ENCODE measurements at regions not wholly inside any gene's neighbourhood (a gene's known extent, or its start where the extent isn't known, plus 50 kb on each side); places are given as distances from the start of the nearest gene placed in this dataset.

- no peak overlapping the region for H3T11ph ChIP-seq (ENCODE audit: low read length)
- H3K23me2 ChIP-seq (ENCODE audit: insufficient read length, low read depth, low read length, poor library complexity, severe bottlenecking): no peaks in the 10 kb centered on the region
- no peak overlapping the region for H3K4ac ChIP-seq (ENCODE audit: low read depth, low read length)
- Mint-ChIP-seq H3K4me3 (no peak overlapping the region), H3K4me1 (peaks cover 23 to 26% of the 10 kb centered on the region in 2 experiments), H3K9me3 (peaks cover 13% of the 10 kb centered on the region in 2 experiments; a peak in 4 of 5 replicates), H3K27ac (peak overlapping the region in 1 of 3 experiments; percentile 11; a peak in 3 of 7 replicates), H3K27me3 (ENCODE audit: low read depth) (peaks cover 14% of the 10 kb centered on the region), H3K36me3 (ENCODE audit: insufficient read depth in 1 of 3, low read depth in 3 of 3) (peaks cover 0 to 11% (median 6%) of the 10 kb centered on the region in 3 experiments; a peak in 4 of 7 replicates)
- no peak overlapping the region for H4K8ac ChIP-seq (replicated peaks; ENCODE audit: insufficient read length, low read depth, low read length)
- peak; percentile 6 for DNase-seq
- H4K5ac ChIP-seq (ENCODE audit: insufficient read length, low read depth, low read length): no peak overlapping the region
- no peak overlapping the region for H2BK5ac ChIP-seq (ENCODE audit: insufficient read length, low read length)
- no peak overlapping the region for H3K23ac ChIP-seq (ENCODE audit: insufficient read length, low read depth, low read length)
- no peak overlapping the region for H3K9ac ChIP-seq (ENCODE audit: extremely low read depth, insufficient read length, low read length)
- H3K27ac ChIP-seq (ENCODE audit: insufficient read length, low read depth, low read length): no peak overlapping the region
- H3K18ac ChIP-seq (ENCODE audit: insufficient read length, low read depth, low read length): no peak overlapping the region
- no peak overlapping the region for H3K56ac ChIP-seq (ENCODE audit: insufficient read length, low read depth, low read length)
- no peak overlapping the region for H2BK120ac ChIP-seq (ENCODE audit: low read depth, low read length, poor library complexity, severe bottlenecking)
- no peak for TF ChIP-seq CTCF (conservative IDR thresholded peaks at IDR 0.05)
- H3K14ac ChIP-seq (ENCODE audit: insufficient read depth, low read length): no peak overlapping the region
- H2AFZ ChIP-seq (ENCODE audit: low read length): no peak overlapping the region
- H2BK20ac ChIP-seq (ENCODE audit: low read depth, low read length, poor library complexity, severe bottlenecking): no peak overlapping the region
- no peaks in the 10 kb centered on the region for H3K9me3 ChIP-seq (ENCODE audit: control insufficient read depth, low read depth, low read length)
- peaks cover 9% of the 10 kb centered on the region; the same call in 1 of the 2 replicates for H3K4me1 ChIP-seq (ENCODE audit: insufficient read depth, low read length)
- H4K20me1 ChIP-seq (ENCODE audit: control insufficient read depth, insufficient read depth, insufficient read length): no peaks in the 10 kb centered on the region
- H2AK5ac ChIP-seq (ENCODE audit: insufficient read length, low read length): no peak overlapping the region
- no peaks in the 10 kb centered on the region for H3K27me3 ChIP-seq (ENCODE audit: insufficient read depth, low read length)
- no peak overlapping the region for H3K4me2 ChIP-seq (ENCODE audit: insufficient read depth, insufficient read length, low read length)
- no peak overlapping the region for H4K91ac ChIP-seq (ENCODE audit: insufficient read length, low read depth, low read length)
- H3K79me2 ChIP-seq (ENCODE audit: insufficient read depth, low read length): no peaks in the 10 kb centered on the region
- no peaks in the 10 kb centered on the region for H3K79me1 ChIP-seq (ENCODE audit: insufficient read depth, low read depth, low read length, poor library complexity, severe bottlenecking)
- no CpG with 5 or more reads among the region's 7 CpGs for WGBS (ENCODE audit: extremely low coverage, insufficient read length, low lambda C conversion rate)
- H2BK15ac ChIP-seq (ENCODE audit: low read depth, low read length): no peak overlapping the region
- no peak overlapping the region for H2BK12ac ChIP-seq (ENCODE audit: insufficient read length, low read depth, low read length)
These were observed 244.8 kb upstream of the PPP2R2D start for GRCh38 chr10:131656009-131656408.
